ENCODE measurements at regions not wholly inside any gene's neighbourhood (a gene's known extent, or its start where the extent isn't known, plus 50 kb on each side); places are given as distances from the start of the nearest gene placed in this dataset.

GRCh38 chr2:235244255-235245220, 249.3 kb upstream of the AGAP1 start:
- POLR2A ChIA-PET: no interaction called here
- CTCF ChIA-PET: no interaction called here

- CTCF ChIA-PET: no interaction called here
- POLR2A ChIA-PET: no interaction called here
Observed at GRCh38 chr2:235247001-235247400, 246.8 kb upstream of the AGAP1 start.

- ChIA-PET CTCF (no interaction called here), POLR2A (no interaction called here)
Observed at GRCh38 chr2:235255693-235256092, 238.2 kb upstream of the AGAP1 start.

GRCh38 chr2:235257590-235257989, 236.3 kb upstream of the AGAP1 start:
- POLR2A ChIA-PET: interaction anchor here (0.6 kb wide), 1 partner anchor 1224 kb away, joined by 3 read pairs; no protein-coding TSS in a partner anchor
- CTCF ChIA-PET: no interaction called here

- CTCF ChIA-PET: no interaction called here
- POLR2A ChIA-PET: no interaction called here
Observed at GRCh38 chr2:235262750-235263149, 231.1 kb upstream of the AGAP1 start.

GRCh38 chr2:235263205-235264120, 230.4 kb upstream of the AGAP1 start:
- CTCF ChIA-PET: no interaction called here
- POLR2A ChIA-PET: no interaction called here

GRCh38 chr2:235264121-235264493, 229.7 kb upstream of the AGAP1 start:
- ChIA-PET POLR2A (no interaction called here), CTCF (no interaction called here)

- ChIA-PET CTCF (no interaction called here), POLR2A (no interaction called here)
Observed at GRCh38 chr2:235264512-235264911, 229.3 kb upstream of the AGAP1 start.

GRCh38 chr2:235265348-235265965, 228.4 kb upstream of the AGAP1 start:
- ChIA-PET POLR2A (no interaction called here), CTCF (no interaction called here)

GRCh38 chr2:235267251-235267650, 226.6 kb upstream of the AGAP1 start:
- POLR2A ChIA-PET: no interaction called here
- CTCF ChIA-PET: interaction anchor here (0.7 kb wide), 1 partner anchor 16 kb away, joined by 4 read pairs; no protein-coding TSS in a partner anchor

GRCh38 chr2:235268535-235268934, 225.3 kb upstream of the AGAP1 start:
- ChIA-PET POLR2A (no interaction called here), CTCF (no interaction called here)

- CTCF ChIA-PET: no interaction called here
- POLR2A ChIA-PET: no interaction called here
Observed at GRCh38 chr2:235270291-235270690, 223.6 kb upstream of the AGAP1 start.

- CTCF ChIA-PET: no interaction called here
- POLR2A ChIA-PET: no interaction called here
Observed at GRCh38 chr2:235270956-235271355, 222.9 kb upstream of the AGAP1 start.

- CTCF ChIA-PET: no interaction called here
- POLR2A ChIA-PET: interaction anchor here (0.6 kb wide), 1 partner anchor 423 kb away, joined by 3 read pairs; no protein-coding TSS in a partner anchor
Observed at GRCh38 chr2:235271936-235272335, 221.9 kb upstream of the AGAP1 start.

- CTCF ChIA-PET: no interaction called here
- POLR2A ChIA-PET: no interaction called here
Observed at GRCh38 chr2:235274023-235274422, 219.8 kb upstream of the AGAP1 start.

GRCh38 chr2:235277485-235277884, 216.4 kb upstream of the AGAP1 start:
- CTCF ChIA-PET: no interaction called here
- POLR2A ChIA-PET: no interaction called here

GRCh38 chr2:235278771-235279355, 215.0 kb upstream of the AGAP1 start:
- ChIA-PET POLR2A (no interaction called here), CTCF (no interaction called here)

GRCh38 chr2:235279965-235280364, 213.9 kb upstream of the AGAP1 start:
- CTCF ChIA-PET: no interaction called here
- POLR2A ChIA-PET: no interaction called here

GRCh38 chr2:235283246-235283645, 210.6 kb upstream of the AGAP1 start:
- POLR2A ChIA-PET: no interaction called here
- CTCF ChIA-PET: interaction anchor here (0.7 kb wide), 3 partner anchors 10 to 37 kb away, joined by 4 to 5 read pairs (median 4); no protein-coding TSS in a partner anchor

Data from activated CD8-positive, alpha-beta memory T cell treated with anti-CD3 and anti-CD28 coated beads for 36 hours (primary cell).